Ascending aorta (tissue), 2 donors: ENCODE measurements at regions not wholly inside any gene's neighbourhood (a gene's known extent, or its start where the extent isn't known, plus 50 kb on each side); places are given as distances from the start of the nearest gene placed in this dataset.

Experiments
- DNase-seq, 2 donors: peaks; one replicate each; pipeline ENCODE4 v3.0.0-alpha.2; 2019; ENCODE audit warnings: low spot score in 2 of 2
- H3K27ac ChIP-seq, 2 donors: fragments of 200-600 bp; sonication (generic); one replicate each; pipeline ENCODE4 v1.5.1; 2016 to 2017; ENCODE audit warnings: mild to moderate bottlenecking in 1 of 2
- H3K27me3 ChIP-seq: fragments of 200-600 bp; sonication (generic); one replicate; pipeline ENCODE4 v1.5.1; 2017
- H3K36me3 ChIP-seq, 2 donors: fragments of 200-600 bp; sonication (generic); one replicate each; pipeline ENCODE4 v1.5.1; 2016
- H3K4me1 ChIP-seq, 2 donors: fragments of 200-600 bp; sonication (generic); one replicate each; pipeline ENCODE4 v1.5.1; 2016 to 2017; ENCODE audit warnings: mild to moderate bottlenecking in 1 of 2
- H3K4me3 ChIP-seq, 2 donors: fragments of 200-600 bp; sonication (generic); one replicate each; pipeline ENCODE4 v1.5.1; 2016 to 2017; ENCODE audit warnings: mild to moderate bottlenecking in 1 of 2
- H3K9me3 ChIP-seq, 2 donors: fragments of 200-600 bp; sonication (generic); one replicate each; pipeline ENCODE4 v1.5.1; 2016
- CTCF ChIP-seq, 3 experiments: fragments of 200-600 bp in 2 of 3; fragments of 450-650 bp in 1 of 3; sonication (generic) in 2 of 3; IDR thresholded peaks; one replicate each; pipeline ENCODE4 v1.5.1; 2016 to 2019; ENCODE audit warnings: antibody characterized with exemption in 3 of 3, mild to moderate bottlenecking in 1 of 3, moderate library complexity in 1 of 3
- intact Hi-C: fragments of 100-400 bp; cut with DNase I; formaldehyde crosslinking; loops from one replicate; pipeline ENCODE4 v1.15.1; 2023

- Histone ChIP-seq H3K27me3 (no peaks in the 10 kb centered on the region), H3K4me3 (no peak overlapping the region), H3K4me1 (no peaks in the 10 kb centered on the region), H3K27ac (no peak overlapping the region), H3K36me3 (no peaks in the 10 kb centered on the region), H3K9me3 (no peaks in the 10 kb centered on the region)
- no peak for TF ChIP-seq CTCF (IDR thresholded peaks at IDR 0.05)
- intact Hi-C loops: no loop called here
- DNase-seq: no peak
These were observed 715.8 kb upstream of the KIF2B start for GRCh38 chr17:53106886-53107285.

GRCh38 chr17:53101706-53102105, 721.0 kb upstream of the KIF2B start:
- no peak for TF ChIP-seq CTCF (IDR thresholded peaks at IDR 0.05)
- Histone ChIP-seq H3K36me3 (no peaks in the 10 kb centered on the region), H3K4me1 (no peaks in the 10 kb centered on the region), H3K4me3 (no peak overlapping the region), H3K27ac (no peak overlapping the region), H3K9me3 (no peaks in the 10 kb centered on the region), H3K27me3 (no peaks in the 10 kb centered on the region)
- intact Hi-C loops: no loop called here
- DNase-seq: no peak

GRCh38 chr17:53100126-53100525, 722.6 kb upstream of the KIF2B start:
- TF ChIP-seq CTCF (IDR thresholded peaks at IDR 0.05): no peak
- no peaks in the 10 kb centered on the region for H3K27me3 ChIP-seq

GRCh38 chr17:53093391-53093790, 729.3 kb upstream of the KIF2B start:
- DNase-seq: no peak
- Histone ChIP-seq H3K4me1 (no peaks in the 10 kb centered on the region), H3K27ac (no peak overlapping the region), H3K4me3 (no peak overlapping the region), H3K27me3 (no peaks in the 10 kb centered on the region), H3K36me3 (no peaks in the 10 kb centered on the region), H3K9me3 (no peaks in the 10 kb centered on the region)
- intact Hi-C loops: no loop called here
- no peak for TF ChIP-seq CTCF (IDR thresholded peaks at IDR 0.05)

More at GRCh38 chr17:53100126-53100525, 722.6 kb upstream of the KIF2B start:
- intact Hi-C loops: no loop called here
- DNase-seq: no peak
- H3K9me3 ChIP-seq: no peaks in the 10 kb centered on the region
- H3K4me3 ChIP-seq: no peak overlapping the region
- H3K27ac ChIP-seq: no peak overlapping the region
- no peaks in the 10 kb centered on the region for H3K4me1 ChIP-seq
- H3K36me3 ChIP-seq: no peaks in the 10 kb centered on the region

- H3K4me3 ChIP-seq: no peak overlapping the region
- no peaks in the 10 kb centered on the region for H3K36me3 ChIP-seq
- H3K27ac ChIP-seq: no peak overlapping the region
- no peaks in the 10 kb centered on the region for H3K27me3 ChIP-seq
- no peaks in the 10 kb centered on the region for H3K9me3 ChIP-seq
- H3K4me1 ChIP-seq: no peaks in the 10 kb centered on the region
- intact Hi-C loops: no loop called here
- TF ChIP-seq CTCF (IDR thresholded peaks at IDR 0.05): no peak
- DNase-seq: no peak
These were observed 730.7 kb upstream of the KIF2B start for GRCh38 chr17:53092072-53092471.

- intact Hi-C loops: no loop called here
- Histone ChIP-seq H3K36me3 (no peaks in the 10 kb centered on the region), H3K27ac (no peak overlapping the region), H3K4me3 (no peak overlapping the region), H3K4me1 (no peaks in the 10 kb centered on the region), H3K9me3 (no peaks in the 10 kb centered on the region), H3K27me3 (no peaks in the 10 kb centered on the region)
- no peak for DNase-seq
- TF ChIP-seq CTCF (IDR thresholded peaks at IDR 0.05): no peak
These were observed 732.0 kb upstream of the KIF2B start for GRCh38 chr17:53090770-53091169.
